ENCODE measurements at regions not wholly inside any gene's neighbourhood (a gene's known extent, or its start where the extent isn't known, plus 50 kb on each side); places are given as distances from the start of the nearest gene placed in this dataset.

- TF ChIP-seq, protein P1, sequence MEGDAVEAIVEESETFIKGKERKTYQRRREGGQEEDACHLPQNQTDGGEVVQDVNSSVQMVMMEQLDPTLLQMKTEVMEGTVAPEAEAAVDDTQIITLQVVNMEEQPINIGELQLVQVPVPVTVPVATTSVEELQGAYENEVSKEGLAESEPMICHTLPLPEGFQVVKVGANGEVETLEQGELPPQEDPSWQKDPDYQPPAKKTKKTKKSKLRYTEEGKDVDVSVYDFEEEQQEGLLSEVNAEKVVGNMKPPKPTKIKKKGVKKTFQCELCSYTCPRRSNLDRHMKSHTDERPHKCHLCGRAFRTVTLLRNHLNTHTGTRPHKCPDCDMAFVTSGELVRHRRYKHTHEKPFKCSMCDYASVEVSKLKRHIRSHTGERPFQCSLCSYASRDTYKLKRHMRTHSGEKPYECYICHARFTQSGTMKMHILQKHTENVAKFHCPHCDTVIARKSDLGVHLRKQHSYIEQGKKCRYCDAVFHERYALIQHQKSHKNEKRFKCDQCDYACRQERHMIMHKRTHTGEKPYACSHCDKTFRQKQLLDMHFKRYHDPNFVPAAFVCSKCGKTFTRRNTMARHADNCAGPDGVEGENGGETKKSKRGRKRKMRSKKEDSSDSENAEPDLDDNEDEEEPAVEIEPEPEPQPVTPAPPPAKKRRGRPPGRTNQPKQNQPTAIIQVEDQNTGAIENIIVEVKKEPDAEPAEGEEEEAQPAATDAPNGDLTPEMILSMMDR (IDR thresholded peaks at IDR 0.05; ENCODE audit: low read depth, low read length, missing input control), result no peak
- TF ChIP-seq MAX (IDR thresholded peaks at IDR 0.05) (no peak), TAF1 (conservative IDR thresholded peaks at IDR 0.05) (no peak), REST (IDR thresholded peaks at IDR 0.05) (no peak), GABPA (IDR thresholded peaks at IDR 0.05 in 1 of 2, conservative IDR thresholded peaks at IDR 0.05 in 1 of 2) (no peak), JUND (IDR thresholded peaks at IDR 0.05) (no peak), SP1 (IDR thresholded peaks at IDR 0.05) (no peak), RAD21 (IDR thresholded peaks at IDR 0.05) (no peak), YY1 (IDR thresholded peaks at IDR 0.05) (no peak), EGR1 (IDR thresholded peaks at IDR 0.05; ENCODE audit: low read depth in 2 of 2) (no peak)
Measured at GRCh38 chr1:188794969-188795368, 1682.7 kb downstream of the BRINP3 start.

Data from liver (tissue), 3 donors.